G401.6 (cell line): ENCODE measurements at regions not wholly inside any gene's neighbourhood (a gene's known extent, or its start where the extent isn't known, plus 50 kb on each side); places are given as distances from the start of the nearest gene placed in this dataset.

ENCODE experiments used
- FAIRE-seq: peaks from 2 replicates; lab custom pipeline; 2012; peaks lifted over from hg19 to GRCh38; lab: Jason Lieb, UNC

- FAIRE-seq = no peak
Measured at GRCh38 chr16:86917471-86918365, 339.4 kb downstream of the FOXL1 start.

GRCh38 chr16:86918637-86919036, 340.3 kb downstream of the FOXL1 start:
- no peak for FAIRE-seq

- FAIRE-seq = no peak
Measured at GRCh38 chr16:86919078-86919477, 340.7 kb downstream of the FOXL1 start.

- no peak for FAIRE-seq
Measured at GRCh38 chr16:86919578-86920305, 341.4 kb downstream of the FOXL1 start.

GRCh38 chr16:86921289-86921688, 342.9 kb downstream of the FOXL1 start:
- FAIRE-seq = no peak

GRCh38 chr16:86922311-86922710, 344.0 kb downstream of the FOXL1 start:
- FAIRE-seq = no peak

- no peak for FAIRE-seq
Measured at GRCh38 chr16:86923656-86924055, 345.3 kb downstream of the FOXL1 start.

GRCh38 chr16:86924537-86924936, 346.2 kb downstream of the FOXL1 start:
- FAIRE-seq = no peak

GRCh38 chr16:86925067-86925791, 346.9 kb downstream of the FOXL1 start:
- no peak for FAIRE-seq

- FAIRE-seq = no peak
Measured at GRCh38 chr16:86926181-86927094, 348.1 kb downstream of the FOXL1 start.

- no peak for FAIRE-seq
Measured at GRCh38 chr16:86927699-86928098, 349.4 kb downstream of the FOXL1 start.

GRCh38 chr16:86928523-86929011, 350.2 kb downstream of the FOXL1 start:
- FAIRE-seq = no peak

GRCh38 chr16:86929057-86929871, 350.9 kb downstream of the FOXL1 start:
- FAIRE-seq = no peak

GRCh38 chr16:86930001-86930400, 351.7 kb downstream of the FOXL1 start:
- no peak for FAIRE-seq

GRCh38 chr16:86930663-86931373, 352.5 kb downstream of the FOXL1 start:
- no peak for FAIRE-seq

- no peak for FAIRE-seq
Measured at GRCh38 chr16:86931410-86931941, 353.1 kb downstream of the FOXL1 start.

GRCh38 chr16:86932130-86932982, 354.0 kb downstream of the FOXL1 start:
- no peak for FAIRE-seq

GRCh38 chr16:86934581-86935375, 356.4 kb downstream of the FOXL1 start:
- no peak for FAIRE-seq
